ENCODE measurements at regions not wholly inside any gene's neighbourhood (a gene's known extent, or its start where the extent isn't known, plus 50 kb on each side); places are given as distances from the start of the nearest gene placed in this dataset.

GRCh38 chr13:21231426-21231940, 55.0 kb downstream of the MRPL57 start (continued):
- TF ChIP-seq ZBED4 (CRISPR knock-in tag; IDR thresholded peaks at IDR 0.05; ENCODE audit: borderline replicate concordance) = no peak
- no peak for TF ChIP-seq ZNF101 (CRISPR knock-in tag; IDR thresholded peaks at IDR 0.05; ENCODE audit: borderline replicate concordance, low read depth)
- TF ChIP-seq RFXANK (CRISPR knock-in tag; IDR thresholded peaks at IDR 0.05) = no peak

- Histone ChIP-seq H3K4me3 (replicated peaks in 1 of 3; ENCODE audit: insufficient read depth in 1 of 3, low read depth in 2 of 3, low read length in 3 of 3) (no peak overlapping the region), H3K9me3 (ENCODE audit: low read length) (no peaks in the 10 kb centered on the region), H4K20me1 (ENCODE audit: insufficient read depth, low read length) (no peaks in the 10 kb centered on the region), H3K79me2 (ENCODE audit: insufficient read depth, low read length) (no peaks in the 10 kb centered on the region), H3K27me3 (ENCODE audit: control insufficient read depth in 1 of 2, insufficient read depth in 2 of 2, low read length in 2 of 2) (no peaks in the 10 kb centered on the region; a peak in 2 of 5 replicates), H2AFZ (ENCODE audit: low read length) (no peak overlapping the region), H3K9ac (ENCODE audit: insufficient read depth, low read depth, low read length) (no peak overlapping the region), H3K27ac (ENCODE audit: extremely low read length, insufficient read depth, low read length) (no peak overlapping the region), H3K4me2 (ENCODE audit: low read depth, low read length) (no peak overlapping the region), H3K4me1 (ENCODE audit: insufficient read depth, low read length) (peaks cover 23% of the 10 kb centered on the region), H3K36me3 (replicated peaks in 1 of 2; ENCODE audit: control insufficient read depth in 1 of 2, insufficient read depth in 2 of 2, low read length in 2 of 2) (no peaks in the 10 kb centered on the region)
- WGBS (ENCODE audit: low lambda C conversion rate) = 55% methylated on average over 8 of the region's 8 CpGs
- intact Hi-C loops (cut with micrococcal nuclease; ENCODE audit: unreplicated experiment) (no loop called here), in situ Hi-C loops (cut with HindIII; ENCODE audit: extremely low pct_ligation_motif_present, low pct_unique_long_range_greater_than_20kb) (no loop called here)
- ChIA-PET POLR2A (no interaction called here), CTCF (ENCODE audit: low intra/inter-chr PET ratio, low total read pairs) (no interaction called here)
- FAIRE-seq (peak; percentile 37), DNase-seq (ENCODE audit: low spot score) (no peak), ATAC-seq (no peak)
- no TSS peak for BruUV-seq (replicated peaks)
- TF ChIP-seq ZXDC (CRISPR knock-in tag; IDR thresholded peaks at IDR 0.05) (no peak), FOSL1 (CRISPR knock-in tag; IDR thresholded peaks at IDR 0.05; ENCODE audit: borderline replicate concordance) (no peak), BCL3 (CRISPR knock-in tag; IDR thresholded peaks at IDR 0.05) (no peak), ZNF691 (CRISPR knock-in tag; IDR thresholded peaks at IDR 0.05; ENCODE audit: borderline replicate concordance, low read depth) (no peak), WIZ (CRISPR knock-in tag; IDR thresholded peaks at IDR 0.05) (no peak), FOXP4 (CRISPR knock-in tag; IDR thresholded peaks at IDR 0.05) (no peak), ZNF274 (CRISPR knock-in tag; IDR thresholded peaks at IDR 0.05) (no peak), ZBTB1 (CRISPR knock-in tag; IDR thresholded peaks at IDR 0.05; ENCODE audit: borderline replicate concordance) (no peak), ZFY (CRISPR knock-in tag; IDR thresholded peaks at IDR 0.05) (no peak)
Observed at GRCh38 chr13:21232196-21232595, 55.7 kb downstream of the MRPL57 start.
